ENCODE measurements at regions not wholly inside any gene's neighbourhood (a gene's known extent, or its start where the extent isn't known, plus 50 kb on each side); places are given as distances from the start of the nearest gene placed in this dataset.
"Not testable (repeated sequence)": the region's sequence is repeated elsewhere in the genome, so short reads cannot be mapped to it uniquely, and the experiment has no call there.

DNA sequence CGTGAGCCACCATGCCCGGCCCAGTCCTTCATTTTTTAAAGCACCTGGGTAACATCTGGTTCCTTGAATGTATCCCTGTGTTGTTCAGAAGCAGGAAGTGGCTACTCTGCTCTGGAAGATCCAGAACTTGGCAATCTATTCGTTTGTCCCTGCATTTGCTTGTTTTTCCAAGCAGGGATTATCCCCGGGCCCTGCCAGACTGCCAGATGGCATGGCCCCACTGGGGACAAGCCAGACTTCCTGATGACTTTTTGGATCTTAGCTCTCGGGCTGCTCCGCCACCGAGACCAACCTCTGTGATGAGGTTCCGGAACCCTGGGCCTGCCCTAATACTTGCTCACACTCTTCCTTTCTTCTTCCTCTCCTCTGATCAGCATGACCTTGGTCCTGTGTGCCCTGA lies 496.7 kb downstream of the TYW1 start:
- Histone ChIP-seq H3K4me2 (ENCODE audit: low read length) (no peak overlapping the region), H3K4me3 (ENCODE audit: low read depth, low read length) (no peak overlapping the region), H3K36me3 (ENCODE audit: control insufficient read depth, insufficient read depth, low read length) (no peaks in the 10 kb centered on the region), H3K4me1 (no peaks in the 10 kb centered on the region), H3K27ac (no peak overlapping the region), H3K27me3 (ENCODE audit: control insufficient read depth, insufficient read depth, low read length) (no peaks in the 10 kb centered on the region), H3K9ac (no peak overlapping the region), H2AFZ (no peak overlapping the region), H3K9me3 (ENCODE audit: control insufficient read depth, low read length) (no peaks in the 10 kb centered on the region), H3K79me2 (no peaks in the 10 kb centered on the region)
- TF ChIP-seq, protein P1, sequence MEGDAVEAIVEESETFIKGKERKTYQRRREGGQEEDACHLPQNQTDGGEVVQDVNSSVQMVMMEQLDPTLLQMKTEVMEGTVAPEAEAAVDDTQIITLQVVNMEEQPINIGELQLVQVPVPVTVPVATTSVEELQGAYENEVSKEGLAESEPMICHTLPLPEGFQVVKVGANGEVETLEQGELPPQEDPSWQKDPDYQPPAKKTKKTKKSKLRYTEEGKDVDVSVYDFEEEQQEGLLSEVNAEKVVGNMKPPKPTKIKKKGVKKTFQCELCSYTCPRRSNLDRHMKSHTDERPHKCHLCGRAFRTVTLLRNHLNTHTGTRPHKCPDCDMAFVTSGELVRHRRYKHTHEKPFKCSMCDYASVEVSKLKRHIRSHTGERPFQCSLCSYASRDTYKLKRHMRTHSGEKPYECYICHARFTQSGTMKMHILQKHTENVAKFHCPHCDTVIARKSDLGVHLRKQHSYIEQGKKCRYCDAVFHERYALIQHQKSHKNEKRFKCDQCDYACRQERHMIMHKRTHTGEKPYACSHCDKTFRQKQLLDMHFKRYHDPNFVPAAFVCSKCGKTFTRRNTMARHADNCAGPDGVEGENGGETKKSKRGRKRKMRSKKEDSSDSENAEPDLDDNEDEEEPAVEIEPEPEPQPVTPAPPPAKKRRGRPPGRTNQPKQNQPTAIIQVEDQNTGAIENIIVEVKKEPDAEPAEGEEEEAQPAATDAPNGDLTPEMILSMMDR (IDR thresholded peaks at IDR 0.05) = no peak

DNA sequence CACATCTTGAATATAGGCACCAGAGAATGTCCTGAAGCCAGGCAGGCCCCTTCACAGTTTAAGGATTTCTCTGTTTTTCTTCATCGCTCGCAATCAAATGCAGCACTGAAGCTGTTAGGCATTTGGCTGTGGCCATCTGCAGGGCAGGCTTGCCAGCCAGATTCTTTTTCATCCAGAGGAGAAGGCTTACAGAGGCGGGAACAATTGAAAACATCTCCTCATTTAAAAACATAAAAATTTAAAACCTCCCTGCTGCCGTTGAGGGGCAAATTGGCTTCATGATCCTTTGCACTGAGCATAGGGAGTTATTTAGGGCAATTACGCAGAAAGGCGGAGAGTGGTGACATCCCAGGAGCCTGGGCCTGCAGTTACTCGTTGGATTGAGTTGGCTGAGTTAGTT lies 500.0 kb downstream of the TYW1 start:
- no peak overlapping the region for H3K4me3 ChIP-seq (ENCODE audit: low read depth, low read length)
- TF ChIP-seq, protein P1 (IDR thresholded peaks at IDR 0.05) = no peak
- no peak overlapping the region for H3K9ac ChIP-seq
- no peaks in the 10 kb centered on the region for H3K27me3 ChIP-seq (ENCODE audit: control insufficient read depth, insufficient read depth, low read length)
- H3K79me2 ChIP-seq = no peaks in the 10 kb centered on the region
- no peaks in the 10 kb centered on the region for H3K4me1 ChIP-seq
- H3K9me3 ChIP-seq (ENCODE audit: control insufficient read depth, low read length) = no peaks in the 10 kb centered on the region
- H3K36me3 ChIP-seq (ENCODE audit: control insufficient read depth, insufficient read depth, low read length) = no peaks in the 10 kb centered on the region
- no peak overlapping the region for H3K27ac ChIP-seq
- H3K4me2 ChIP-seq (ENCODE audit: low read length) = no peak overlapping the region
- H2AFZ ChIP-seq = no peak overlapping the region

DNA sequence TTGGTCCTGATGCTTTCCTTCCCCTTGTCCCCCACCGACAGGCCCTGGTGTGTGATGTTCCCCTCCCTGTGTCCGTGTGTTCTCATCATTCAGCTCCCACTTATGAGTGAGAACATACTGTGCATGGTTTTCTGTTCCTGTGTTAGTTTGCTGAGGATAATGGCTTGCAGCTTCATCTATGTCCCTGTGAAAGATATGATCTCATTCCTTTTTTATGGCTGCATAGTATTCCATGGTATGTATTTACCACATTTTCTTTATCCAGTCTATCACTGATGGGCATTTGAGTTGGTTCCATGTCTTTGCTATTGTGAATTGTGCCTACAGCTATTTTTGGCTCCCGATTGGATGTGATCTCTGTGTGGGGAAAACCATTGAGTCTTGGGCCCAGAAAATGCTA lies 501.3 kb downstream of the TYW1 start:
- not testable (repeated sequence) for H3K4me2 ChIP-seq (ENCODE audit: low read length); H3K9ac ChIP-seq; H3K36me3 ChIP-seq (ENCODE audit: control insufficient read depth, insufficient read depth, low read length); H3K27ac ChIP-seq; H3K79me2 ChIP-seq; H3K4me1 ChIP-seq; H3K9me3 ChIP-seq (ENCODE audit: control insufficient read depth, low read length); H3K4me3 ChIP-seq (ENCODE audit: low read depth, low read length); H2AFZ ChIP-seq; H3K27me3 ChIP-seq (ENCODE audit: control insufficient read depth, insufficient read depth, low read length)

DNA sequence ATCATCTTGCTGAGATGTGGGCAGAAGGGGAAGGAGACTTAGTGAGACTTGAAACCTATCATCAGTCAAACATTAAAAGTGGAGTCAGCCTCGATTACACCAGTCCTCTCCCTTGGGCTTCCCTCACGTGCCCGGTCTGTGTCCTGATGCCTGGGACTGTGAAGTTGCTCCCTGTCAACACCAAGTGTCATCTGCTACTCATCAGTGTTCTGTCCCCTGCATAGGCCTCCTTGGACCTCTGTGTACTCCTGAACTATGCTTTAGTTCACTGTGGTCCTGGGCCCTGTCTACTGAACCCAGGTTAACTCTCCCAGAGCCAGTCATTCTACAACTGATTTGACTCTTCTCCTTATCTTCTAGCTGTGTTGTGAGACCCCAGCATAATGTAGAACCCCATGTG lies 506.3 kb downstream of the TYW1 start:
- no peaks in the 10 kb centered on the region for H3K79me2 ChIP-seq
- no peak overlapping the region for H3K27ac ChIP-seq
- no peak overlapping the region for H3K4me2 ChIP-seq (ENCODE audit: low read length)
- no peaks in the 10 kb centered on the region for H3K36me3 ChIP-seq (ENCODE audit: control insufficient read depth, insufficient read depth, low read length)
- H3K27me3 ChIP-seq (ENCODE audit: control insufficient read depth, insufficient read depth, low read length) = no peaks in the 10 kb centered on the region
- no peak overlapping the region for H2AFZ ChIP-seq
- H3K4me1 ChIP-seq = no peaks in the 10 kb centered on the region
- TF ChIP-seq, protein P1 (IDR thresholded peaks at IDR 0.05) = no peak
- no peak overlapping the region for H3K4me3 ChIP-seq (ENCODE audit: low read depth, low read length)
- no peak overlapping the region for H3K9ac ChIP-seq
- no peaks in the 10 kb centered on the region for H3K9me3 ChIP-seq (ENCODE audit: control insufficient read depth, low read length)

DNA sequence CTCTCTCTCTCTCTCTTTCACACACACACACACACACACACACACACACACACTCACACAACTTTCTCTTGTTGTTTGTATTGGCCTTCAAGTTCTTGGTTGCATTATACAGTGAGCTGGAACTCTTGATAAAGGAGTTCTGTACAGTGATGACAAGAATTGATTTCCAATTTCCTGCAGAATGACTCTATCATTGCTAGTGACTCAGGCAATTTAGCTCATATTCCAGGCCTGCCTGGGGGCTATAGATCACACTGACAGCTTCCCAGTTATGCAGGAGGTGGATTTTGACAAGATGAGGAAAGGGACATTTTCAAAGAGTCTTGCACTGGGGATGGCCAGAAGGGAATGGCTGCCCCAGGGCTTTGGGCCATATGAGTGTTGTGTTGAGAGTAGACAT lies 508.8 kb downstream of the TYW1 start:
- Histone ChIP-seq H3K4me2 (ENCODE audit: low read length) (no peak overlapping the region), H3K27ac (no peak overlapping the region), H3K27me3 (ENCODE audit: control insufficient read depth, insufficient read depth, low read length) (no peaks in the 10 kb centered on the region), H3K4me1 (no peaks in the 10 kb centered on the region), H3K36me3 (ENCODE audit: control insufficient read depth, insufficient read depth, low read length) (no peaks in the 10 kb centered on the region), H3K9me3 (ENCODE audit: control insufficient read depth, low read length) (no peaks in the 10 kb centered on the region), H3K4me3 (ENCODE audit: low read depth, low read length) (no peak overlapping the region), H3K9ac (no peak overlapping the region), H3K79me2 (no peaks in the 10 kb centered on the region), H2AFZ (no peak overlapping the region)
- TF ChIP-seq, protein P1 (IDR thresholded peaks at IDR 0.05) = no peak
